Testis (tissue), 2 donors: ENCODE measurements at regions not wholly inside any gene's neighbourhood (a gene's known extent, or its start where the extent isn't known, plus 50 kb on each side); places are given as distances from the start of the nearest gene placed in this dataset.

Source experiments
- DNase-seq: peaks from one replicate; pipeline ENCODE4 v3.0.0-alpha.2; 2019
- H3K27ac ChIP-seq, 2 donors: fragments of 200-600 bp; sonication (generic); one replicate each; pipeline ENCODE4 v1.5.1; 2019
- H3K27me3 ChIP-seq: fragments of 200-600 bp; sonication (generic); one replicate; pipeline ENCODE4 v1.5.1; 2019
- H3K36me3 ChIP-seq: fragments of 200-600 bp; sonication (generic); one replicate; pipeline ENCODE4 v1.5.1; 2017; ENCODE audit warnings: low read depth; ENCODE audit errors: missing control alignments
- H3K4me1 ChIP-seq: fragments of 200-600 bp; sonication (generic); one replicate; pipeline ENCODE4 v1.5.1; 2019
- H3K4me3 ChIP-seq, 2 donors: fragments of 200-600 bp; sonication (generic); one replicate each; pipeline ENCODE4 v1.5.1; 2017 to 2019
- H3K9me3 ChIP-seq: fragments of 200-600 bp; sonication (generic); one replicate; pipeline ENCODE4 v1.5.1; 2017
- CTCF ChIP-seq, 3 experiments: fragments of 450-650 bp in 2 of 3; fragments of 200-600 bp in 1 of 3; sonication (generic) in 1 of 3; IDR thresholded peaks; one replicate each; pipeline ENCODE4 v1.5.1; 2016 to 2019; ENCODE audit warnings: antibody characterized with exemption in 3 of 3, mild to moderate bottlenecking in 2 of 3, moderate library complexity in 1 of 3
- POLR2A ChIP-seq: fragments of 450-650 bp; IDR thresholded peaks from one replicate; pipeline ENCODE4 v1.6.1; 2017; ENCODE audit warnings: antibody characterized with exemption, mild to moderate bottlenecking, moderate library complexity
- WGBS, 2 donors: methylation state at CpG; one replicate each; pipeline ENCODE4 v1.1.5; 2018; 5-methylcytosine and 5-hydroxymethylcytosine counted together
- intact Hi-C: fragments of 100-400 bp; cut with DNase I; formaldehyde crosslinking; loops from one replicate; pipeline ENCODE4 v1.15.1; 2023; ENCODE audit warnings: low total_unique reads

- TF ChIP-seq CTCF (IDR thresholded peaks at IDR 0.05), result no peak
- TF ChIP-seq POLR2A, result no peak
- WGBS, 2 donors, result 95 to 98% methylated on average over 8 to 19 of the region's 23 CpGs
These were observed 270.4 kb upstream of the NRSN1 start for GRCh38 chr6:23855497-23856116.

GRCh38 chr6:23870496-23870895 lies 255.5 kb upstream of the NRSN1 start:
- DNase-seq, result no peak
- no peaks in the 10 kb centered on the region for H3K36me3 ChIP-seq
- intact Hi-C loops, result no loop called here
- no peaks in the 10 kb centered on the region for H3K9me3 ChIP-seq
- TF ChIP-seq POLR2A, result no peak
- H3K4me1 ChIP-seq, result no peaks in the 10 kb centered on the region
- no peaks in the 10 kb centered on the region for H3K27me3 ChIP-seq
- no peak overlapping the region for H3K4me3 ChIP-seq
- H3K27ac ChIP-seq, result no peak overlapping the region

More at GRCh38 chr6:23855497-23856116, 270.4 kb upstream of the NRSN1 start:
- Histone ChIP-seq H3K4me1 (no peaks in the 10 kb centered on the region), H3K36me3 (no peaks in the 10 kb centered on the region), H3K27me3 (no peaks in the 10 kb centered on the region), H3K27ac (no peak overlapping the region), H3K4me3 (no peak overlapping the region), H3K9me3 (no peaks in the 10 kb centered on the region)
- DNase-seq, result no peak
- intact Hi-C loops, result no loop called here

- Histone ChIP-seq H3K27me3 (no peaks in the 10 kb centered on the region), H3K4me3 (no peak overlapping the region), H3K4me1 (no peaks in the 10 kb centered on the region), H3K36me3 (no peaks in the 10 kb centered on the region), H3K27ac (no peak overlapping the region), H3K9me3 (no peaks in the 10 kb centered on the region)
- intact Hi-C loops, result no loop called here
- TF ChIP-seq CTCF (IDR thresholded peaks at IDR 0.05) (no peak), POLR2A (no peak)
- DNase-seq, result no peak
- 78 to 83% methylated on average over 1 of the region's 1 CpG for WGBS, 2 donors
These were observed 252.9 kb upstream of the NRSN1 start for GRCh38 chr6:23873161-23873560.

- Histone ChIP-seq H3K4me3 (no peak overlapping the region), H3K9me3 (no peaks in the 10 kb centered on the region), H3K36me3 (no peaks in the 10 kb centered on the region), H3K27ac (no peak overlapping the region), H3K27me3 (no peaks in the 10 kb centered on the region), H3K4me1 (no peaks in the 10 kb centered on the region)
- WGBS, 2 donors, result 63 to 83% methylated on average over 1 of the region's 1 CpG
- intact Hi-C loops, result no loop called here
- DNase-seq, result no peak
- TF ChIP-seq CTCF (IDR thresholded peaks at IDR 0.05), result no peak
- no peak for TF ChIP-seq POLR2A
These were observed 251.0 kb upstream of the NRSN1 start for GRCh38 chr6:23875006-23875405.

- no peak overlapping the region for H3K4me3 ChIP-seq
- no peaks in the 10 kb centered on the region for H3K4me1 ChIP-seq
- intact Hi-C loops, result no loop called here
- no peak for TF ChIP-seq CTCF (IDR thresholded peaks at IDR 0.05)
- no peak for TF ChIP-seq POLR2A
- H3K9me3 ChIP-seq, result no peaks in the 10 kb centered on the region
- H3K36me3 ChIP-seq, result no peaks in the 10 kb centered on the region
- H3K27me3 ChIP-seq, result no peaks in the 10 kb centered on the region
- DNase-seq, result no peak
- no peak overlapping the region for H3K27ac ChIP-seq
- 88 to 89% methylated on average over 3 of the region's 3 CpGs for WGBS, 2 donors
These were observed 246.2 kb upstream of the NRSN1 start for GRCh38 chr6:23879816-23880215.
